Muscle of arm (tissue), 1 donor: ENCODE measurements at regions not wholly inside any gene's neighbourhood (a gene's known extent, or its start where the extent isn't known, plus 50 kb on each side); places are given as distances from the start of the nearest gene placed in this dataset.

Experiments
- DNase-seq: peaks from one replicate; pipeline ENCODE4 v3.0.0-alpha.2; 2013

- DNase-seq, result no peak
Observed at GRCh38 chr10:105879401-105879800, 1238.3 kb downstream of the SORCS3 start.

- DNase-seq, result no peak
Observed at GRCh38 chr10:105875050-105875449, 1234.0 kb downstream of the SORCS3 start.

GRCh38 chr10:105872665-105873064 is 1231.6 kb downstream of the SORCS3 start:
- no peak for DNase-seq

- no peak for DNase-seq
Observed at GRCh38 chr10:105868935-105869334, 1227.8 kb downstream of the SORCS3 start.

GRCh38 chr10:105864854-105865253 is 1223.8 kb downstream of the SORCS3 start:
- DNase-seq, result no peak

GRCh38 chr10:105857268-105858264 is 1216.5 kb downstream of the SORCS3 start:
- DNase-seq, result no peak

GRCh38 chr10:105855791-105856190 is 1214.7 kb downstream of the SORCS3 start:
- no peak for DNase-seq

- no peak for DNase-seq
Observed at GRCh38 chr10:105844676-105845570, 1203.8 kb downstream of the SORCS3 start.

GRCh38 chr10:105844241-105844640 is 1203.2 kb downstream of the SORCS3 start:
- no peak for DNase-seq

GRCh38 chr10:105843786-105844185 is 1202.7 kb downstream of the SORCS3 start:
- DNase-seq, result no peak

GRCh38 chr10:105840288-105840770 is 1199.2 kb downstream of the SORCS3 start:
- DNase-seq, result no peak

GRCh38 chr10:105838392-105838791 is 1197.3 kb downstream of the SORCS3 start:
- DNase-seq, result peak; percentile 16

GRCh38 chr10:105837951-105838350 is 1196.9 kb downstream of the SORCS3 start:
- DNase-seq, result peak; percentile 56

- no peak for DNase-seq
Observed at GRCh38 chr10:105834261-105835059, 1193.4 kb downstream of the SORCS3 start.

- no peak for DNase-seq
Observed at GRCh38 chr10:105827133-105827532, 1186.0 kb downstream of the SORCS3 start.

- DNase-seq, result no peak
Observed at GRCh38 chr10:105807935-105808587, 1167.0 kb downstream of the SORCS3 start.

GRCh38 chr10:105803206-105803605 is 1162.1 kb downstream of the SORCS3 start:
- no peak for DNase-seq

GRCh38 chr10:105800641-105801040 is 1159.6 kb downstream of the SORCS3 start:
- no peak for DNase-seq

- DNase-seq, result no peak
Observed at GRCh38 chr10:105798328-105798889, 1157.3 kb downstream of the SORCS3 start.

GRCh38 chr10:105797234-105797890 is 1156.3 kb downstream of the SORCS3 start:
- peak; percentile 10 for DNase-seq
